ENCODE measurements at regions not wholly inside any gene's neighbourhood (a gene's known extent, or its start where the extent isn't known, plus 50 kb on each side); places are given as distances from the start of the nearest gene placed in this dataset.

GRCh38 chr14:101116065-101116464 is 212.5 kb upstream of the RTL1 start:
- ATAC-seq: no peak
- DNase-seq (ENCODE audit: low read depth, low spot score): no peak
- no peak for TF ChIP-seq ZNF274 (IDR thresholded peaks at IDR 0.05; ENCODE audit: low read depth, low read length)
- TF ChIP-seq RAD21 (IDR thresholded peaks at IDR 0.05; ENCODE audit: low read depth): no peak
- TF ChIP-seq ZFX (IDR thresholded peaks at IDR 0.05): no peak
- no peak for TF ChIP-seq CTCF (IDR thresholded peaks at IDR 0.05 in 2 of 3, conservative IDR thresholded peaks at IDR 0.05 in 1 of 3; ENCODE audit: borderline replicate concordance in 1 of 3, insufficient read depth in 1 of 3, low read depth in 2 of 3, low read length in 2 of 3)
- TF ChIP-seq POLR2A (IDR thresholded peaks at IDR 0.05; ENCODE audit: borderline replicate concordance, extremely low read depth, insufficient read depth, insufficient read length): no peak
- TF ChIP-seq YY1 (IDR thresholded peaks at IDR 0.05; ENCODE audit: extremely low read depth, insufficient replicate concordance, low read depth, low read length): no peak
- no peak for TF ChIP-seq SRF (IDR thresholded peaks at IDR 0.05; ENCODE audit: low read depth)
- no peak for TF ChIP-seq FOSL1 (IDR thresholded peaks at IDR 0.05; ENCODE audit: low read depth)
- TF ChIP-seq SP1 (IDR thresholded peaks at IDR 0.05; ENCODE audit: low read depth): no peak
- no TSS peak for BruUV-seq (replicated peaks)
- Histone ChIP-seq H3K27me3 (ENCODE audit: insufficient read depth, low read length) (peaks cover 3% of the 10 kb centered on the region; the same call in 1 of the 2 replicates), H3K9me2 (ENCODE audit: insufficient read depth) (no peaks in the 10 kb centered on the region), H2AFZ (ENCODE audit: low read depth, low read length, poor library complexity, severe bottlenecking) (no peak overlapping the region), H3K36me3 (ENCODE audit: control insufficient read depth in 1 of 2, insufficient read depth in 2 of 2, low read length in 2 of 2) (no peaks in the 10 kb centered on the region), H3K4me2 (ENCODE audit: low read length) (no peak overlapping the region), H3K27ac (ENCODE audit: low read depth, low read length) (no peak overlapping the region), H3K9ac (ENCODE audit: low read length) (no peak overlapping the region), H3K4me3 (replicated peaks in 1 of 2; ENCODE audit: low read depth in 1 of 2, low read length in 2 of 2) (no peak overlapping the region), H3K4me1 (ENCODE audit: control insufficient read depth in 1 of 2, insufficient read depth in 2 of 2, low read length in 2 of 2) (no peaks in the 10 kb centered on the region), H4K20me1 (ENCODE audit: insufficient read depth) (no peaks in the 10 kb centered on the region), H3K79me2 (ENCODE audit: insufficient read depth, low read length) (no peaks in the 10 kb centered on the region), H3K9me3 (ENCODE audit: control insufficient read depth in 1 of 2, insufficient read depth in 1 of 2, low read depth in 1 of 2, low read length in 2 of 2) (no peaks in the 10 kb centered on the region)
- CTCF ChIA-PET: no interaction called here
- RAD21 ChIA-PET (ENCODE audit: low non-redundant PET in 1 of 2, low total read pairs in 2 of 2, uncharacterized antibody in 2 of 2, unreplicated experiment in 2 of 2): no interaction called here
- POLR2A ChIA-PET: no interaction called here
- intact Hi-C loops (cut with micrococcal nuclease): no loop called here
